ENCODE measurements at regions not wholly inside any gene's neighbourhood (a gene's known extent, or its start where the extent isn't known, plus 50 kb on each side); places are given as distances from the start of the nearest gene placed in this dataset.

- no peak for TF ChIP-seq CTCF (IDR thresholded peaks at IDR 0.05)
- TF ChIP-seq POLR2A (IDR thresholded peaks at IDR 0.05): no peak
- Histone ChIP-seq H3K4me1 (replicated peaks in 1 of 2) (no peaks in the 10 kb centered on the region), H3K36me3 (replicated peaks in 1 of 2) (no peaks in the 10 kb centered on the region), H3K27me3 (peaks cover 5% of the 10 kb centered on the region), H3K4me3 (no peak overlapping the region), H3K27ac (no peak overlapping the region), H3K9me3 (replicated peaks in 1 of 3) (no peaks in the 10 kb centered on the region)
- no peak for DNase-seq
- intact Hi-C loops (cut with DNase I): no loop called here
These were observed 268.7 kb upstream of the TCF4 start for GRCh38 chr18:55856679-55857078.

- TF ChIP-seq POLR2A (IDR thresholded peaks at IDR 0.05) (no peak), CTCF (IDR thresholded peaks at IDR 0.05) (no peak)
- Histone ChIP-seq H3K27ac (no peak overlapping the region), H3K9me3 (replicated peaks in 1 of 3) (no peaks in the 10 kb centered on the region), H3K4me1 (replicated peaks in 1 of 2) (no peaks in the 10 kb centered on the region), H3K36me3 (replicated peaks in 1 of 2) (no peaks in the 10 kb centered on the region), H3K4me3 (no peak overlapping the region), H3K27me3 (peaks cover 5% of the 10 kb centered on the region)
- no peak for DNase-seq
- intact Hi-C loops (cut with DNase I): no loop called here
- 38 to 56% (median 41%) methylated on average over 2 of the region's 2 CpGs for WGBS, 4 donors
These were observed 268.2 kb upstream of the TCF4 start for GRCh38 chr18:55856229-55856628.

GRCh38 chr18:55853268-55853667 lies 265.3 kb upstream of the TCF4 start:
- TF ChIP-seq CTCF (IDR thresholded peaks at IDR 0.05) (no peak), POLR2A (IDR thresholded peaks at IDR 0.05) (no peak)
- intact Hi-C loops (cut with DNase I): no loop called here

GRCh38 chr18:55850904-55851303 lies 262.9 kb upstream of the TCF4 start:
- no peaks in the 10 kb centered on the region for H3K27me3 ChIP-seq
- no peaks in the 10 kb centered on the region for H3K4me1 ChIP-seq (replicated peaks in 1 of 2)
- H3K36me3 ChIP-seq (replicated peaks in 1 of 2): no peaks in the 10 kb centered on the region
- TF ChIP-seq POLR2A (IDR thresholded peaks at IDR 0.05) (no peak), CTCF (IDR thresholded peaks at IDR 0.05) (no peak)
- no peak for DNase-seq
- intact Hi-C loops (cut with DNase I): no loop called here
- no peaks in the 10 kb centered on the region for H3K9me3 ChIP-seq (replicated peaks in 1 of 3)
- no peak overlapping the region for H3K4me3 ChIP-seq
- WGBS, 4 donors: 81 to 87% (median 86%) methylated on average over 8 of the region's 8 CpGs
- no peak overlapping the region for H3K27ac ChIP-seq

More at GRCh38 chr18:55853268-55853667, 265.3 kb upstream of the TCF4 start:
- WGBS, 4 donors: 83 to 88% (median 86%) methylated on average over 3 of the region's 3 CpGs
- Histone ChIP-seq H3K27me3 (no peaks in the 10 kb centered on the region), H3K36me3 (replicated peaks in 1 of 2) (no peaks in the 10 kb centered on the region), H3K9me3 (replicated peaks in 1 of 3) (no peaks in the 10 kb centered on the region), H3K27ac (no peak overlapping the region), H3K4me1 (replicated peaks in 1 of 2) (no peaks in the 10 kb centered on the region), H3K4me3 (no peak overlapping the region)
- DNase-seq: no peak
